ENCODE measurements at regions not wholly inside any gene's neighbourhood (a gene's known extent, or its start where the extent isn't known, plus 50 kb on each side); places are given as distances from the start of the nearest gene placed in this dataset.
"Not testable (repeated sequence)": the region's sequence is repeated elsewhere in the genome, so short reads cannot be mapped to it uniquely, and the experiment has no call there.

- no peak for DNase-seq
Observed at GRCh38 chr4:163693776-163694175, 199.3 kb downstream of the TMA16 start.

DNA sequence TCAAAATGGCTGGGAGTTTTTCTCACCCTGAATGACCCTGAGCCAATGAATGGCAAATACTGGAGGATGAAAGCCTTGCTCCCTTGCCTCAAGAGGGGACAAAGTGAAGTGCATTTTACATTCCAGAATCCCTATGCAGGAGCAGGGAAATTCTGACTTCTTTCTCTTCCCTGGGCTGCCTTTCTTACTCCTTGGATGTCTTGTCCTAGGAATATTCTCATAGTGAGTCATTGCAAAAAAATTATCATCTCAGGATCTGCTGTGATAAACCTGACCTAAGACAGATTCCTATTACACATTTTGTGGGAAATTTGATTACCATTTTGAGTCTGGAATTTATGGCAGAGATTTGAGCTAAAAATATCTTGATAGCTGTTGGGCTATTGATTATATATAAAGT, 199.9 kb downstream of the TMA16 start:
- DNase-seq = no peak

DNA sequence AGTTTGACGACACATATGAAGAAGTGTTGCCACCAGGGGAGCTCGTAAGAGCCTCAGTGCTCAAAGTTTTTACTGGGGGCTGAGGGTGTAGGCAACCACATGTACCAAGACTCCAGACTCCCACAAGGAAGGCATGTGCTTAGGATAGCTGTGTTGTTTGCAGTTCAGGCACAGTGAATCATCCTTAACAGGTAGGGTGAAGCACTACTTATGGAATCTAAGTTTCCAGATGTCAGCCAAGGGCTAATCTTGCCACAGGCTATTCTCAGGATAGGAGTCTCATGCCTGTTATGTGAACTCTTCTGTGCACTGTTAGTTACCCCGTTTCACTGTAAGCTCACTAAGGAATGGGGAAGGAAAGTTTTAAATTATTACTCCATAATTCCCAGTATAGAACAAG, 202.6 kb downstream of the TMA16 start:
- no peak for DNase-seq

GRCh38 chr4:163700383-163700782, 205.9 kb downstream of the TMA16 start:
- not testable (repeated sequence) for DNase-seq

DNA sequence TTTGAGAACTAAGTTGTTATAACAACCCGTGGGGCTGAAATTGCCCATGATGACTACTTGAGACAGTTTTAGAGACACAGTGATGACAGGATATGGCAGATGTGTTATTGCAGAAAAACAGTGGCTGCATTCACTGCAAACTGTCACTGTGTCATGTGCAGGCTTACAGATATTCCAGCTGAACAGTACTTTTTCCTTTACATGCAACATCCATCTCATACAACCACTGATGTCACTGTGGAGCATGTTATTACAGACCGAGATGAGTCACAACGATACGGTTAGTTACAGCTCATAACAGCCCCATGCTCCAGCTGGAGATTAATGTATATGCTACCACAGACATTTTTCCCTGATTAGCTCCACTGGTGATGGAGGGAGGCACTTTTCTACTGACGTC, 207.4 kb downstream of the TMA16 start:
- DNase-seq = no peak

DNA sequence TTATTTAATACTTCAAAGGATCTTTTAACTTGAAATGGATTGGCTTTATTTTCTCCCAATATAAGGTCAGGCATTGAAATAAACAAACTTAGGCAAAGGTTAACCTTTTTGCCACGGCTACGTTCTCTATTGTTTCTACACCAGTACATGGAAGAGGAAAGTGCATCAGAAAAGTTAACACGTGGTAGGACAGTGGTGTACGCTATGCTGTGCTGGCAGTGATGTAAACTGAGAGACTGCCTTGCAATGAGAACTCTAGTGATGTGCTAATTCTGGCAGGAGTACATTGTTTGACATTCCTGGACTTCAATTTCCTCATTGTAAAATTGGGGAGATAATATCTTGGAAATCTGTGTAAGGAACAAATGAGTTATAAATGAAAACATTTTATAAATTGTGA, 208.2 kb downstream of the TMA16 start:
- no peak for DNase-seq

DNA sequence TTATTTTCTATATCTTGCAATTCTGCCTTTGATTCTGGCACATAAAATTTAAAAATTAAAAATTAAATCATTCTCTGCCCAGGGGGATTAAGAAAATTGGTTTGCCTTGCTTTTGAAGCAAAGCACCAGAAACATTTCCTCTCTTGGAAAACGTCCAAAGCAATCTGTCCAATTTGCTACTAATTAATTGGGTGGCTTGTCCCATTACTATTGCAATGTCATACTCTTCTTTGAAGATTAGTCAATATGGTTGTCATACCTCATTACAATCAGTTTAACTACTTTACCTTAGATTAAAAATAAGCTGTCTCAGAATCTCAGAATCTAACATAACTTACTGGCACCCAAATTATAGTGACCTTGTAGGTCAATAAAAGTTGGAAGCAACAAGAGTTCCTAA, 208.8 kb downstream of the TMA16 start:
- no peak for DNase-seq

- no peak for DNase-seq
Observed at GRCh38 chr4:163707873-163708272, 213.4 kb downstream of the TMA16 start.

- no peak for DNase-seq
Observed at GRCh38 chr4:163709601-163710000, 215.1 kb downstream of the TMA16 start.

- DNase-seq = no peak
Observed at GRCh38 chr4:163710158-163710557, 215.7 kb downstream of the TMA16 start.

- DNase-seq = not testable (repeated sequence)
Observed at GRCh38 chr4:163724495-163724894, 230.0 kb downstream of the TMA16 start.

DNA sequence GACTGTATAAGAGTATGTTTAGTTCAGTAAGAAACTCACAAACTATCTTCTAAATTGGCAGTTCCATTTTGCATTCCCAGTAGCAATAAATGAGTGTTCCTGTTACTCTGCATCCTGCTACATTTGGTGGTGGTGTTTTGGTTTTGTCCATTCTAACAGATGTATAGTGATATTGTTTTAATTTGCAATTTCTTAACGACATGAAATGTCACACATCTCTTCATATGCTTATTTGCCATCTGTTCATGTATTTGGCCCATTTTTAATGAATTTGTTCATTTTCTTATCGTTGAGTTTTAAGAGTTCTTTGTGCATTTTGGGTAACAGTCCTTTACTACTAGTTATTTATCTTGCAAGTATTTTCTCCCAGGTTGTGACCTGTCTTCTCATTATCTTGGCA, 232.2 kb downstream of the TMA16 start:
- no peak for DNase-seq

DNA sequence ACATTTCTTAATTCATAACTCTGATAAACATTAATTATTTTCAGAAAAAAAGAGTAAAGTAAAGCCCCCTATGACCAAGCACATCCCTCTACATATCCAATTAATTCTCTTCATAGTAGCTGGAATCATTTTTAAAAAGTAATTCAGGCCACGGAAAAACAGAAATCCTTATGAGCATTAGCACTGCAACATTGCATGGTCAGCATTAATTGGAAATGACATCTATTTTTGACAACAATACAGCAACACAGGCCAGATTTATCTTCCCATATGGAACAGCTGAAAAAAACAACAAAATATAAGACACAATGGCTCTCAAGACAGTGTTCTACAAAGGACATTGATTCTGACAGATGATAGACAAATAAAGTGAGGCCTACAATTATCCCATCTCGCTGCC, 236.6 kb downstream of the TMA16 start:
- DNase-seq = no peak

GRCh38 chr4:163732473-163732872, 238.0 kb downstream of the TMA16 start:
- no peak for DNase-seq

DNA sequence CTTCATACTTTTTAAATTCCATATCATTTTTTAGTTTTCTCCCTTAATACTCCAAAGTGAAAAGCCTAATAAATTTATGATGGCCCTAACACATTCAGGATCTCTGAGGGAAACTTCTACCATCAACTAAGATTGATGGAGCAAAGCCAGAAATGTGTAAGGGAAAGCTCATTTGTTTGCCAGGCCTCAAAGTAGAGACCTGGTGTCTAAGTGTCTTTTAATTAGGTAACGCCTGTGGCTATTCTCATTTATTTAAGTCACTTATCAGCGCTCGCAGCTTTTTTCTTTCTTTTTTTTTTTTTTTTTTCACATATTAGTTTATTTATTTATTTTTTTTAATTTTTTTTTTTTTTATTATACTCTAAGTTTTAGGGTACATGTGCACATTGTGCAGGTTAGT, 242.4 kb downstream of the TMA16 start:
- DNase-seq = no peak

GRCh38 chr4:163737846-163738245, 243.4 kb downstream of the TMA16 start:
- DNase-seq = not testable (repeated sequence)

GRCh38 chr4:163738521-163738920, 244.0 kb downstream of the TMA16 start:
- no peak for DNase-seq

DNA sequence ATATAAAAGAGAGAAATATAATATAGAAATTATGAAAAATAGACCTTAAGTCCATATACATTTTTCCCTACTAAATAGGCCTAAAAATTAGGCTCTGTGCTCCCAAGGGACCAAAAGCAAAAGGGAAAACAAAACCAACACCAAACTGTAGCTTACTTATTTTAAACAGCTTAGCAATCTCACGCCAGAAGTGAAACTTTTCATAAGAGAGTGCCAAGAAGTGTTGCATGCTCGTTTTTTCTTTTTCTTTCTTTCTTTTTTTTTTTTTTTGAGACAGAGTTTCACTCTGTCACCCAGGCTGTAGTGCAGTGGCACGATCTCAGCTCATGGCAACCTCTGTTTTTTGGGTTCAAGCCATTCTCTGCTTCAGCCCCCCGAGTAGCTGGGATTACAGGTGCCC, 250.4 kb downstream of the TMA16 start:
- DNase-seq = no peak

GRCh38 chr4:163747293-163747692, 252.8 kb downstream of the TMA16 start:
- no peak for DNase-seq

DNA sequence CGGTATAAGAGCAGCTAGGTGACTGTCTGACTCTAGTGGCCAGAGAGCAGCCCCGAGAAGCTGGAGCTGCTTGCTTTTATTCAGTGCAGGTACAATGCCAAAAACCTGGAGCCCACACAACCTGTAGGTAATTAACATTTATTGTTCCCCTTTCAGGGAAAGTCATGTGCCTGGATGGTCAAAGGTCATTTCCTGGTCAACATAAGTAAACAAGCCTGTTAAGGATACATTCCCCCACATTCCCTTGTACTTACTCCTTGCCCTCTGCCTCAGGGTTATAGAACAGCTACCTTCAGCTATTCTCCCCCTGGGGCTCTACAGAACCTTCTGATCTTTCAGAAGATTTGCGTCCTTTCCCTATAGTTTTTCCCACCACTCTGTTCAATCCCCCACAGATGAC, 253.4 kb downstream of the TMA16 start:
- no peak for DNase-seq

DNA sequence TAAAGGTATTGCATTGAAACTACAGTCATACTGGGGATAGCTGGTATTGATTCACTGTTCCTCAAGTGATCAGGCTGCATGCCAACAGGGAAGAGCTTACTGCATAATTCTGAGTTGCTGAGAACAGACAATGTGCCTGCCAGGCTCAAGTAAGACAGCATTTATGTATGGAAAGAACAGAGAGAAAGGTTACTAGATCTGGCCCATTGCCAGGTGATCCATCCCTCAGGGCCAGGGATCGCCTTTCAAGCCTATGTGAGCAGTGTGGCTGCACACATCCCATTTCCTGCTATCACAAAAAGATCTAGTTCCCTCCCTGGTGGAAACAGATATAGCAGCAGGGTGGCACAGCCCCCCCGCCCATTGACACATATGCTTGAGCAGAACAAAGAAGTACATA, 254.0 kb downstream of the TMA16 start:
- DNase-seq = no peak

- DNase-seq = no peak
Observed at GRCh38 chr4:163755013-163755412, 260.5 kb downstream of the TMA16 start.

GRCh38 chr4:163757219-163757618, 262.7 kb downstream of the TMA16 start:
- DNase-seq = no peak

- no peak for DNase-seq
Observed at GRCh38 chr4:163758032-163758431, 263.5 kb downstream of the TMA16 start.

- DNase-seq = no peak
Observed at GRCh38 chr4:163762741-163763140, 268.3 kb downstream of the TMA16 start.

GRCh38 chr4:163764569-163764968, 270.1 kb downstream of the TMA16 start:
- DNase-seq = no peak

Data from skin of body (tissue), 1 donor.